ENCODE measurements at regions not wholly inside any gene's neighbourhood (a gene's known extent, or its start where the extent isn't known, plus 50 kb on each side); places are given as distances from the start of the nearest gene placed in this dataset.

- TF ChIP-seq CTCF (conservative IDR thresholded peaks at IDR 0.05) = no peak
- TF ChIP-seq ZFX (IDR thresholded peaks at IDR 0.05) = no peak
- no peak overlapping the region for H3K27ac ChIP-seq
Observed at GRCh38 chr15:88403351-88403791, 63.8 kb downstream of the MRPL46 start.

- TF ChIP-seq CTCF (conservative IDR thresholded peaks at IDR 0.05) = no peak
- no peak for TF ChIP-seq ZFX (IDR thresholded peaks at IDR 0.05)
- no peak overlapping the region for H3K27ac ChIP-seq
Observed at GRCh38 chr15:88401996-88402656, 65.1 kb downstream of the MRPL46 start.

GRCh38 chr15:88401251-88401995 is 65.8 kb downstream of the MRPL46 start:
- H3K27ac ChIP-seq = no peak overlapping the region
- TF ChIP-seq ZFX (IDR thresholded peaks at IDR 0.05) (no peak), CTCF (conservative IDR thresholded peaks at IDR 0.05) (no peak)

- H3K27ac ChIP-seq = no peak overlapping the region
- TF ChIP-seq ZFX (IDR thresholded peaks at IDR 0.05) (no peak), CTCF (conservative IDR thresholded peaks at IDR 0.05) (no peak)
Observed at GRCh38 chr15:88400591-88401250, 66.5 kb downstream of the MRPL46 start.

GRCh38 chr15:88400084-88400483 is 67.1 kb downstream of the MRPL46 start:
- no peak overlapping the region for H3K27ac ChIP-seq
- no peak for TF ChIP-seq CTCF (conservative IDR thresholded peaks at IDR 0.05)
- TF ChIP-seq ZFX (IDR thresholded peaks at IDR 0.05) = no peak

- no peak for TF ChIP-seq CTCF (conservative IDR thresholded peaks at IDR 0.05)
- TF ChIP-seq ZFX (IDR thresholded peaks at IDR 0.05) = no peak
- no peak overlapping the region for H3K27ac ChIP-seq
Observed at GRCh38 chr15:88399021-88399685, 68.0 kb downstream of the MRPL46 start.

Data from C4-2B (cell line).